ENCODE measurements at regions not wholly inside any gene's neighbourhood (a gene's known extent, or its start where the extent isn't known, plus 50 kb on each side); places are given as distances from the start of the nearest gene placed in this dataset.

GRCh38 chr5:159609359-159609758, 279.1 kb upstream of the IL12B start:
- peak; percentile 37 for DNase-seq

DNA sequence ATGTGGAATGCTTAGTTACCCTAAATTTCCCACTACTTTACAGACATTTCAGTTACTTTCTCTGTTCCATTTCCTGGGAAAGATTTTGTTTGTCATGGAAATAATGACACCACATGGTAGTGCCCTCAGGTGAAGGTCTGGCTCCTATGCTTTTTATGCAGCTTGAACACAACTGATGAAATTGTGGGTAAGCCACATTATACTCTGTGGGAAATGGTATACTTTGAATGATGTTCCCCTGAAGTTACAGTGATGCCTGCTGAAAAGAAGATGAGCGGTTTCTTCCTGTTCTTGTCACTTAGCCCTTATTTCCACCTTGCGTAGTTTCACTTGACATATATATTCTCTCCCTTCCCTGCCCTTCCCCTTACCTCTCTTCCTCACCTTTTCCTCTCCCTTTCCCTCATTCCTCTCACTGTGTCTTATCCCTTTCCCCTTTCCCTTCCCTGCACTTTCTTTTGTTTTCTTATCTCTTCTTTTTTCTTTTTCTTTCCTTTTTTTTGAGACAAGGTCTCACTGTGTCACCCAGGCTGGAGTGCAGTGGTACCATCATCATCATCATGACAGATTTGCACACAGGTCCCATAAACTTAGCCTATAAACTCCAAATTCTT, 280.8 kb upstream of the IL12B start:
- DNase-seq = no peak

DNA sequence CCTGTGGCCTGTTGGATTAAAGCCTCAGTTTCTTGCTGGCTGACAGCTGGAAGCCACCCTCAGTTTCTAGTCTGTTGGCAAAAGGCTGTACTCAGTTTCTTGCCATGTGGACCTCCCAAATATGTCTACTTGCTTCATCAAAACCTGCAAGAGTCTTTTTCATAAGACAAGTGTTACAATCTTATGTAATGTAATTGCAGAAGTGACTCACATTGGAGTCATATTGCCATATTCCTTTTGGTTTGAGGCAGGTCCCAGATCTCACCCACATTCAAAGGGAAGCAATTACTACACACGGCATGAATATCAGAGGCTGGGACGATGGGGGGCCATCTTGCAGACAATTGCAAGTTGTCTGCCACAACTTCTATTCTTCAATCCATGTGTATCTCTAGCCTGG, 286.7 kb upstream of the IL12B start:
- DNase-seq = peak; percentile 70

- no peak for DNase-seq
These were observed 289.5 kb upstream of the IL12B start for GRCh38 chr5:159619826-159620225.

DNA sequence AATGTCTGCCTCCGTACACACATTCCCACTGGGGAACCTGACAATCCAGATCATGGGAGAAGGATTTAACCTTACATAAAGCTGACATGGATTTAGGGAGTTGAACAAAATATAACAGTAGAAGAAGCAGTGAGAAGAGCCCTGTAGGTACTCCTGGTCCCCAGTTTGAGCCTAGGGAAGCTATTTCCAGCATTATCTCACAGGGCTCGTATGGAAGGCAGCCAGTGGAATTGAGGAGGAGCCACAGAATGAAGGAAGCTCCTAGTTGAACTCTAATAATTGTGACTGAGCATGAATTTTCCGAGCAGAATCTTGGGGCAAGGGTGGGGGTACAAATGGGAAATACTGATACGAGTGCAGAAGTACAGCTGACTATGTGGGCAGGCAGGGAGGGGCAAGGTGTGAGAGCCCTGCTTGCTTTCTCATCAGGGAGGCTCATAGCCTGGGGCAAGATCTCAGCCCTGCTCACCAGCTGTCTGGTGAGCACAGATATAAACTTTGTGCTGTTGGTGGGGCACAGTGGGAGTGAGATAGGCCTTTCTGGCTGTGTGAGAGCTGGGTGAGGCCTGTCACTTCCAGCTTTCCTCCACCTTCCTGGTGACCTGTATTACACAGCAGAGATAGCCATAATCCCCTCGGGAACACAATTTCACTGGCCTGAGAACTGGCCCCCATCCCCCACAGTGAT, 290.7 kb upstream of the IL12B start:
- no peak for DNase-seq

GRCh38 chr5:159628703-159629102, 287.6 kb upstream of the ADRA1B start:
- DNase-seq = no peak

DNA sequence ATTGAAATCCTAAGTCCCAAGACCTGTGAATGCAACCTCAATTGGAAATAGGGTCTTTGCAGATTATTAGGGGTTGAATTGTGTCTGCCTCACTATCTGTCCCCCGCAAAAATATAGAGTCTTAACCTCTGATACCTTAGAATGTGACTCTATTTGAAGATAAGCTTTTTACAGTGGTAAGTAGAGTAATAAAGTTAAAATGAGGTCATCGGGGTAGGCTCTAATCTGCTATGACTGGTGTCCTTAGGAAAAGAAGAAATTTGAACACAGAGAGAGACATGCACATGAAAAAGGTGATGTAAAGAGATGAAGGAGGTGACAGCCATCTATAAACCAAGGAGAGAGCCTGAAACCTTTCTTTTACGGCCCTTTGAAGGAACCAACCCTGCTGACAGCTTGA, 287.1 kb upstream of the ADRA1B start:
- no peak for DNase-seq

- no peak for DNase-seq
These were observed 285.7 kb upstream of the ADRA1B start for GRCh38 chr5:159630545-159630944.

DNA sequence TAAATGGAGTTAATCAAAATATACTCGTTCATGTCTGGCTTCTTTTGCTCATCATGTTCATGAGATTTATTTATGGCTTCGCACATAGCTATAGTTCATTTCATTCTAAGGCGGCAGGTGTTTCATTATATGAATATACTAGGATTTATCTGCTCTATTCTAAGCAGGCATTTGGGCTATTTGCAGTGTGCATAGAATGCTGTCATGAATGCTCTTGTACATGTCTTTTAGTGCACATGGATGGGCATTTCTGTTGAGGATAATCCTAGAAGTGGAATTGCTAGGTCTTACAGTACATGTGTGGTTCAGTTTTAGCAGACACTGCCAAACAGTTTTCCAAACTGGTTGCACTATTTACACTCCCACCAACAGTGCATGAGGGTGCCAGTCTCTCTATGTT, 285.3 kb upstream of the ADRA1B start:
- no peak for DNase-seq

GRCh38 chr5:159632866-159633265, 283.4 kb upstream of the ADRA1B start:
- no peak for DNase-seq

DNA sequence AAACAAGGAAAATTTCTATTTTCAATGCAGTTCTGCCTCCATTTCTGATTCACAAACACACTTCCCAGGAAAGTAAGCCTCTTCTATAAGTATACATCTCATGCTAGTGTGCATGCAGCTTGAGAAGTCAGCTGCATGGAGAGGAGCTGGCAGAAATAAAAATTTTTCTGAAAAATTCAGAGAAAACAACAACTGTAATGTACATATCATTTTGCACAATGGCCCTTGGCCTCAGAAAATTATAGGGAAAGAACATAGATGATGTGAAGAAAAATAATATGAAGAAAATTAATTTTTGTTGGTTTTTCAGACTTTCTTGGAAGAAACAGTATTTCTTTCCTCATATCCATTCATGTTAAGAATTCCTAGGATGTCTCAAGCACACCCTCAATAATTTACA, 277.8 kb upstream of the ADRA1B start:
- DNase-seq = no peak

DNA sequence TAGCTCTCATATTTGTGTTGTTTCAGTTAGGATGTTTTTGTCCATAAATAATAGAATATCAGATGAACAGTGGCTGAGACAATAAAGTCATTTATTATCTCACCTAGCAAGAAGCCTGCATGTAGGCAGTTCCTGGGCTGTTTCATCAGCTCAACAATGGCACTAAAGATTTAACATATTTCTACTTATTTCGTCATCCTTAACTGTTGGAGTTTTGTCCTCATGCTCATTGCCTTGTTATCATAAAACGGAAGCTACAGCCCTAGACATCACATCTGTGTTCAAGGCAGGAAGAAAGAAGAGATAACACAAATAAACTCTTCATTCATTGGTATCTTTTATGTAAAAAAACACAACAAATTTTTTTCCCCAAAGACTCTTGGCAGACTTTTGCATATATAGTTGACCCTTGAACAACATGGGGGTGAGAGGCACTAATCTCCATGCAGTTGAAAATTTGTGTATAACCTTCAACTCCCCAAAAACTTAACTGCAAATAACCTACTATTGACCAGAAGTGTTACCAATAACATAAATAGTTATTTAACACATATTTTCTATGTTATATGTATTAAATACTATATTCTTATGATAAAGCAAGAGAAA, 277.2 kb upstream of the ADRA1B start:
- no peak for DNase-seq

DNA sequence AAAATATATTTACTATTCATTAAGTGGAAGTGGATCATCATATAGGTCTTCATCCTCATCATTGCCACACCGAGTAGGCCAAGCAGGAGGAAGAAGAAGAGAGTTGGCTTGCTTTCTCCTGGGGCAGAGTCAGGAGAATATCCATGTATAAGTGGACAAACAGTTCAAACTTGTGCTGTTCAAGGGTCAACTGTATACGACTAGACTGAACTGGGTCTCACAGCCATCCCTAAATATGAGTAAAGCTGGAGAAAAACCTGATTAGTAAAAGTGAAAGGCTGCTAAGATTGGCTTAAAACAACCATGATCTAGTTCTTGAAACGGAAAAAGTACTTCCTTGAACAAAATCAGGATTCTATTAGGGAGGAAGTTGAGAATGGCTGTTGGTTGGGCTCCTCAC, 276.7 kb upstream of the ADRA1B start:
- no peak for DNase-seq

GRCh38 chr5:159640446-159640845, 275.8 kb upstream of the ADRA1B start:
- DNase-seq = no peak

GRCh38 chr5:159640921-159641320, 275.4 kb upstream of the ADRA1B start:
- DNase-seq = no peak

DNA sequence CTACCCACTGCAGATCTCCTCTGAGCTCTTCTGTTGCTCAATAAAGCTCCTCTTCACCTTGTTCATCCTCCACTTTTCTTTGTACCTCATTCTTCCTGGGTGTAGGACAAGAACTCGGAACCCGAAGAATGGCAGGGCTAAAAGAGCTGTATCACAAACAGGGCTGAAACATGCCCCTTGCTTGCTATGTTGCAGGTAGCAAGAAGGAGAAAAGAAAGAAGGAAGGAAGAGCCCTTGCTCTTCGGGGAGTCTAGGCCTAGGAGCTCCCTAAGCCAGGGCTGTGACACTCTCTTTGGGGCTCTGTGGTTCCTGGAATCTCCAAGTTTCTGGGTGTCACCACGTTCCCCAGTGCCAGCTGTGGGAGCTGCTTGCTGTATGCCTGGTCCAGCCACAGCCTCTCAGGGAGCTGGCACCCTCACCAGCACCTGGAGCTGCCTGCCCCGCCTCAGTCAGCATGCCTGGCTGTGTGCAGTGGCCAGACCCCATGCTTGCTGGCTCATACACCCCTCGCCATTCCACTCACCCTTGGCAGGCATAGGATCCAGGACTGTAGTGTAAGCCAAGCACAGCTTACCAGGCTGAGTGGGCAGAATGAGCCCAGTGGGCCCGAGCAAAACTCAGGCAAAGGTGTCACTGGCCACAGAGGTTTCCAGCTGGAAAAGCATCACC, 274.8 kb upstream of the ADRA1B start:
- no peak for DNase-seq

DNA sequence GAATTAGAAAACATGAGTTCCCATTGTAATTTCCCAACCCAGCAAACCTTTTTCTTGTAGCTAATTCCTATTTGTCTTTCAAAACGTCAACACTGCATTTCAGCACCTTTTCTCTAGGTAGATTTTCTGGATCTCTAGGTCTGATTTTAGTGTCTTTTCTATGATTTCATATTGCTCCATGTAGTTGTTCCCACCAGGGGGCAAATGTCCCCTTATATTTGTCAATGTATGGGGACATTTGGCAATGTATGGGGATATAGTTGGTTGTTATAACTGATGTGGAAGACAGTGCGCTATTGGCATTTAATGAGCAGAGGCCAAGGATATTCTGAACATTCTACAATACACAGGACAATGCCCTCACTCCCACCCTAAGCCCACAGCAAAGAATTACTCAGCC, 273.9 kb upstream of the ADRA1B start:
- no peak for DNase-seq

DNA sequence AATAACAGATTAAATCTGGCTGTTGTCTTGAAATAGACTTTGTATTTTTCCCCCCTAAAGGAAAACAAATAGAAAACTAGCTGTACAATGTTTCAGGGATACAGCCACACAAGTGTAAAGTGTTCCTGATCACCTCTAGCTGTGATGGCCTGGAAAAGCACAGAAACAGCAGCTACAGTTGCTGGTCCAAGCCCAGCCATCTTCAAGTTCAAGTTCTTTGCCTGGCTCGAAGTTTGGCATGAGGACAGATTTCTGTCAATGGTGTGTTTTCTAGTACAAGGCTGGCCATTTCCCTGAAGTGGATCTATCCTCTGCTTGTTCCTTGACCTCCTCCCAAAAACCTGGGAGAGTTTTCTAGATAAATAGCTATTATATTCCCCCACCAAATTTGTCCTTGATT, 272.2 kb upstream of the ADRA1B start:
- no peak for DNase-seq

DNA sequence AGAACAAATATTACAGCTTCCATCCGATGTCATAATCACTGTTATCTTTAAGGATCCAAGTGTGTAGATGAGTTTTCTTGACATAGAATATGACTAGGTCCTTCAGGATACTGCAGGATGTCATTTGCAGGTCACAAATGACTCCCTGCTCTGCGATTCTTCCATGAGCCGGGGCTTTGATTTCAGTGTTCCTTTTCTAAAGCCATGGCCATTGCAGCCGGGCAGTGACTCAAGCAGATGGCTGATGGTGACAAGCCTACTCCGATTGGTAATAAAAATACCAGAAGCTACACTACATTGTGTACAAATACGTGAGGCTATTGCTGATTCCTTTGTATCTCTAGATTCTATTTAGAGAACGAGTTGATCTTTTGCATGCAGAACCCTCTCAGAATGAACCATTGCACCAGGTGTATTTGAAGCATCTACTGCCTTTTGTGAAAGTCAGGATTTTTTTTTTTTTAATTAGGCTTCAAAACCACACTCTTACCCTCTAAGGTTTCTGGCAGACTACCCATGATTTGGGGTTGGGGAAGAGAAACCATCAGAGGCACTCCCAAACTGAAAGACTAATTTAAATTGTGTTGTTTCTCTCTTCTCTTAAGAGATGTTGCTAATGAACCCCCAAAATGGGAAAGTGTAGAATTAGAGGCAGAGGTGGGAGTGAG, 271.0 kb upstream of the ADRA1B start:
- no peak for DNase-seq

DNA sequence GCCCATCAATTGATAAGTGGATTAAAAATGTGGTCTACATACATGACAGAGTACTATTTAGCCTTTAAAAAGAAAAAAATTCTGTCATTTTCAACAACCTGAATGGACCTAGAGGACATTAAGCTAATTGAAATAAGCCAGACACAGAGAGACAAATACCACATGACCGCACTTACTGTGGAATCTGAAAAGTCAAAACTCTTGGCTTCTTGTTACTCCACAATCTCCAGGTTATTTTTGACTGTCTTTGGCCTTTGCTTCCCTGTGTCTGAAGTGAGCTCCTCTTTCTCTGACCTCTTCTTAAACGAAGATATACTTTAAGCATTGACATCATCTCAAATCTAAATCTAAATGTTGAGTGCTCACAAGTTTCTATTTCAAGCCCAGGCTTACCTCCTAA, 265.5 kb upstream of the ADRA1B start:
- DNase-seq = no peak

- no peak for DNase-seq
These were observed 260.4 kb upstream of the ADRA1B start for GRCh38 chr5:159655757-159656409.

- no peak for DNase-seq
These were observed 259.0 kb upstream of the ADRA1B start for GRCh38 chr5:159657298-159657697.

DNA sequence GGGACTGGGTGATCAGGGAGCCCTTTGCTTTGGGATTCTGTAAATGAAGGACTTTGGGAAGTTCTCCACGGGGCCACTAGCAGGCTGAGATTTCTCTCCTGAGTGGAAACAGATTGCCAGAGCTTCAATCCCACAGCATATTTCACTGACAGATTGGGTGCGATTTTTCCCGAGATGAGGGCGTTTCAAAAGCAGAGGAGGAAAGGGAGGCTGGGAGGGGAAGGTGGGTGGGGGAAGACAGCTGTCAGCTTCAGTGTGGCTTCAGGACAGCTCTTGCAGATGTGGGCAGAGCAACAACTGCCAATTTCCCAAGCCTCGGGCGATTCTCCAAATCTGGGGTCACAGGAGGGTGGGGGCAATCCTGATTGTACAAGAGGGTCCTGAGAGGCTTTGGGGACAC, 258.5 kb upstream of the ADRA1B start:
- DNase-seq = no peak

Data from HCEC 1CT (cell line).